NCI-H187 (cell line): ENCODE measurements at regions not wholly inside any gene's neighbourhood (a gene's known extent, or its start where the extent isn't known, plus 50 kb on each side); places are given as distances from the start of the nearest gene placed in this dataset.
"Not testable (repeated sequence)": the region's sequence is repeated elsewhere in the genome, so short reads cannot be mapped to it uniquely, and the experiment has no call there.

Experiments
- DNase-seq, 2 experiments: peaks; one replicate each; lab custom pipeline; 2025; lab: John Stamatoyannopoulos, UW

GRCh38 chr22:44650806-44651205 lies 51.2 kb upstream of the PRR5 start:
- no peak for DNase-seq

- DNase-seq, result no peak
These were observed 53.0 kb upstream of the PRR5 start for GRCh38 chr22:44648821-44649565.

- DNase-seq, result no peak
These were observed 53.8 kb upstream of the PRR5 start for GRCh38 chr22:44648085-44648820.

GRCh38 chr22:44647141-44647540 lies 54.9 kb upstream of the PRR5 start:
- DNase-seq, result no peak

GRCh38 chr22:44646668-44647067 lies 55.3 kb upstream of the PRR5 start:
- no peak for DNase-seq

GRCh38 chr22:44646141-44646540 lies 55.9 kb upstream of the PRR5 start:
- no peak for DNase-seq

DNA sequence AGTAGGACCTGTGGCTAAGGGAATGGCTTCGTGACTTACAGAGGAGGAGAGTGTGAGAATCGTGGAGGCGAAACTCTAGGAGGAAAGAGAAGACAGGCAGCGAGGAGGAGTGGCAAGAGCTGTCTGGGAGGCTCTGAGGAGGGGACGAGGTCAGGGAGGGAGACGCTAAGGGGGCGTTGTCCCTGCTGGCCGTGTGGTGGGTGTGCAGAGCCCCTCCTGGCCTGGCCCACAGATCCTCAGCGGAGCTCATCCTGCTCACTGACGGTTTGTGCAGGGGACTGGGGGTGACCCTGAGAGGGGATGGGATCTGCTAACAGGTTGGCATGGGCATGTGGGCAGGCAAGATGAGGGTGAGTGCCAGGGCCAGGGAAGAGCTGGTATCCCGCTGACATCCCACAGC lies 56.5 kb upstream of the PRR5 start:
- no peak for DNase-seq

GRCh38 chr22:44645083-44645482 lies 56.9 kb upstream of the PRR5 start:
- DNase-seq, result no peak

DNA sequence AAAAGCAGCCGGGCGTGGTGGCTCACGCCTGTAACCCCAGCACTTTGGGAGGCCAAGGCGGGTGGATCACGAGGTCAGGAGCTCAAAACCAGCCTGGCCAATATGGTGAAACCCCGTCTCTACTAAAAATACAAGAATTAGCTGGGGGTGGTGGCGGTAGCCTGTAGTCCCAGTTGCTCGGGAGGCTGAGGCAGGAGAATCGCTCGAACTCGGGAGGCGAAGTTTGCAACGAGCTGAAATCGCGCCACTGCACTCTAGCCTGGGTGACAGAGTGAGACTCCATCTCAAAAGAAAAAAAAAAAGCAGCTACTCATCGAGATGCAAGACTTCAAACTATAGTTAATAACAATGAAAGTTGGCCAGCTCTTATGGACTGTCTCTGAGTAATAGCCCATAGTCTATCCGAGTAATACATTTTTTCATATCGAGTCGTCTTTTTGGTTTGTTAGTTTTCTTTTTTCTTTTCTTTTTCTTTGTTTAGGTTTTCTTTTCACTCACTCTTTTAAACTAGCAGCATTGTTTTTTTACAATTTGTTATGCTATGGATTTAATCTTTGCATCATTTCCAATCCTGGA lies 58.4 kb upstream of the PRR5 start:
- not testable (repeated sequence) for DNase-seq

GRCh38 chr22:44642096-44642644 lies 59.8 kb upstream of the PRR5 start:
- DNase-seq, result no peak

DNA sequence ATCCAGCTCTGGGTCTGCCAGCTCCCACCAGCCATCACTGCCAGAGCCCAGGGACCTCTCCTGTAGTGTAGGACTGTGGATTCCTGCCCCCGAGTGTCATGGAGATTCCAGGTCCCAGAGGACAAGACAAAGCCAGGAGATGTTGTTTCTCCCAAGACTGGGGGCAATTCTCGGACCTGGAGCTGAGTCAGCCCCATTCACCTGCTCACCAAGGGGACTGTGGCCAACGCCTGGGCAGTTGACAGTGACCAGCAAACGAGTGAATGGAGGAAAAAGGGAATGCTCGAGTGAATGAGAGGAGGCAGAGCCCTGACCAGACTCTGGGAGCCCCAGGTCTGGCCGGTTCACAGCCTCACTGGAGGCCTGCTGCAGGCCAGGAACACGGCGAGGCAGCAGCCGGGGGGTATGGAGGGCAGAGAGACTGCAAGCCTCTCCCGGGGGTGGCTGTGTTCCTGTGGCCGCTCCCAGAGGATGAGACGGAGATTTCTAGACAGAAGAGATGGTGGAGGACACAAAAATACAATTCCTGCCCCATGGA lies 61.3 kb upstream of the PRR5 start:
- DNase-seq, result no peak

- DNase-seq, result no peak
These were observed 62.0 kb upstream of the PRR5 start for GRCh38 chr22:44639891-44640617.

GRCh38 chr22:44638971-44639760 lies 62.8 kb upstream of the PRR5 start:
- no peak for DNase-seq

DNA sequence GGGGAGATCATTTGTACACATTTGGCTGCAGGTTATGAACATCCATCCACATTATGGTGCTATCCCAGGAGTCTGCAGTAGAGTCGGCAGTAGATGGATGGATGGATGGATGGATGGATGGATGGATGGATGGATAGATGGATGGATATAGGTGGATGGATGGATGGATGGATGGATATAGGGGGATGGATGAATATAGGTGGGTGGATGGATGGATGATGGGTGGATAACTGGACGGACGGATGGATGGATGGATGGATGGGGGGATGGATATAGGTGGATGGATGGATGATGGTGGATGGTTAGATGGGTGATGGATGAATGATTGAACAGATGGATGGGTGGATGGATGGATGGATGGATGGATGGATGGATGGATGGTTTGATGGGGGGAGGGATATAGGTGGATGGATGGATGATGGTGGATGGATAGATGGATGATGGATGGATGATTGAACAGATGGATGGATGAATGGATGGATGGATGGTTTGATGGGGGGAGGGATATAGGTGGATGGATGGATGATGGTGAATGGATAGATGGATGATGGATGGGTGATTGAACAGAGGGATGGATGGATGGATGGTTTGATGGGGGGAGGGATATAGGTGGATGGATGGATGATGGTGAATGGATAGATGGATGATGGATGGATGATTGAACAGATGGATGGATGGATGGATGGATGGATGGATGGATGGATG lies 65.3 kb upstream of the PRR5 start:
- DNase-seq, result not testable (repeated sequence)

DNA sequence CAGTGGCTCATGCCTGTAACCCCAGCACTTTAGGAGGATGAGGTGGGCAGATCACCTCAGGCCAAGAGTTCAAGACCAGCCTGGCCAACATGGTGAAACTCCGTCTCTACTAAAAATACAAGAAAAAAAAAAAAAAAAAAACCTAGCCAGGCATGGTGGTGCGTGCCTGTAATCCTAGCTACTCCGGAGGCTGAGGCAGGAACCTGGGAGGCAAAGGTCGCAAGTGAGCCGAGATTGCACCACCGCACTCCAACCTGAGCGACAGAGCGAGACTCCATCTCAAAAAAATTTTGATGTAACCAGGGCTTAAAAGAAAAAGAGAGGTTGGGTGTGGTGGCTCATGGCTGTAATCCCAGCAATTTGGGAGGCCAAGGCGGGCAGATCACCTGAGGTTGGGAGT lies 66.4 kb upstream of the PRR5 start:
- not testable (repeated sequence) for DNase-seq

DNA sequence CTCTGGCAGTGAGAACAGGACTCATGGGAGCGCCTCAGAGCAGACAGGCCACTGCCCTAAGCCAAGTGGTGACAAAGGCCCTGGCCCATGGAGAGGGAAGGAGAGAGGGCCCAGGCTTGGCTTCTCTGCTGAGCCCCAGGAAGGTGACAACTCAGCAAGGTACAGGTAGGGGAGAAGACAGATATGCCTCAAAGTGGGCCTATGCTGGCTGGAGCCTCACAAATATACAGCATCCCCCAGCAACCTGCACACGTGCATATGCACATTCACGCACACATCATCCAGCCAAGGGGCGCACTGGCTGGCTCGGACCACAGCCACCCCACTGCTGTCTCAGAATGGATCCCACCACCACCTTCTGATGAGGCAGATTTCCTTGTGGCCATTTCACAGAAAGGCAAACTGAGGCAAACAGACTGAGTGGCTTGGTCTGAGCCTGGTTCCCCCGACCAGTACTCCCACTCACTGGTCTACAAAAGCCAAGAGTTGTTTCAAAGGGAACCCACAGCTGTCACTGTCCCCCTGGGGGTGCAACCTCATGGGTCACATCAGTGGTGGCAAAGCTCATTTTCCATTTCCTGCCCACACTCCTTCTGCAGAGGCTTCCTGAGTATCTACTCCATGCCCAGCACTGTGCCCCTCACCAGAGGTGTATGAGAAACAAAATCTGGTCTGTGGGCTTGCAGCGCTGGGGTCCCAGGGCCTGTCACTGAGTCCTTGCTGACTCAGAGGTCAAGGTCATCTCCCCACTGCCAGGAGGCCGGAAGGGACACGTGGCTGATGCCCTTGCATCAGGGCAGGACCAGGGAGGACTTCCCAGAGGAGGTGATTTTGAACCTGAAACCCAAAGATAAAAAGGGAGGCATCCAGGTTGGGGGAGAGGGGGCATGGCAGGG lies 67.3 kb upstream of the PRR5 start:
- DNase-seq, result no peak

GRCh38 chr22:44633647-44634046 lies 68.4 kb upstream of the PRR5 start:
- DNase-seq, result no peak

DNA sequence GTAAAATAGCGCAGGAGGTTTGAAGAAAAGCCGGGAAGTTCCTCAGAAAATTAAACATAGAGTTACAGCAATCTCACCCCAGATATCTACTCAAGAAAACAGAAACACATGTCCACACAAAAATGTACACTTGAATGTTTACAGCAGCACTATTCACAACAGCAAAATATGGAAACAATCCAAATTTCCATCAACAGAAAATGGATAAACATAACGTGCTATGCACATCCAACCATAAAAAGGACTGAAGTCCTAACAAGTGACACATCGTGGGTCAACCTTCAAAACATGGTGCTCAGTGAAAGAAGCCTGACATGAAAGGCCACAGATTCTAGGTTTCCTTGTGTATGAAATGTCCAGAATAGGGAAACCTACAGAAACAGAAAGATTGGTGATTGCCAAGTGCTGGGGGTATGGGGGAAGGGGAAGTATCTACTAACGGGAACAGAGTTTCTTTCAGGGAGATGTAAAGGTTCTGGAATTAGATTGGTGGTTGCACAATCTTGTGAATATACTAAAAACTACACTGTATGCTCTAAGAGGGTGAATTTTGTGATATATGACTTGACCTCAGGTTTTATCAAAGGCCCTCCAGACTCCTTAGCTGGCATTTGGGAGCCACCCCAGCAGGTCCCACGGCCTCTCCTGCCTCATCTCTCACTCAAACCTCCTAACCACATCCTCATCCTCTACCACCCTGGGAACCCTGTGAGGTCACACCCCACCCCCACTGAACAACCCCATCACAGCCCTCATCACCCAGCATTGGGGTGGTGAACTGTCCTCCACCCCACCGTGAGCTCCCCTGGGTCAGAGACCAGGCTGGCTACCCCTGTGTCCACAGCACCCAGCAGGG lies 69.2 kb upstream of the PRR5 start:
- DNase-seq, result no peak

GRCh38 chr22:44630826-44631225 lies 71.2 kb upstream of the PRR5 start:
- no peak for DNase-seq
